IMR-90 (cell line): ENCODE measurements at regions not wholly inside any gene's neighbourhood (a gene's known extent, or its start where the extent isn't known, plus 50 kb on each side); places are given as distances from the start of the nearest gene placed in this dataset.

Source experiments
- ATAC-seq: fragments of 200-7000 bp; cut with Tn5 transposase; 2 replicates; pipeline ENCODE4 v1.9.1; 2020; ENCODE audit warnings: low read depth, mild to moderate bottlenecking, moderate library complexity
- BruUV-seq: library from RNA; stranded (reverse); fragments of 400-500 nt; replicated peaks from 2 replicates; lab custom pipeline; 2021; lab: Mats Ljungman, UMichigan
- CTCF ChIA-PET: fragments of 300-600 bp; formaldehyde crosslinking; extraction: SDS; loops from one replicate; lab custom pipeline; 2021; ENCODE audit warnings: antibody characterized with exemption; lab: Yijun Ruan, JAX
- POLR2A ChIA-PET: fragments of 300-600 bp; sonication (Branson Sonifier 250); formaldehyde crosslinking; loops from one replicate; lab custom pipeline; 2022; ENCODE audit warnings: antibody characterized with exemption; ENCODE audit not compliant: unreplicated experiment; lab: Charles Lee
- DNase-seq: peaks from one replicate; pipeline ENCODE4 v3.0.0; 2013
- H2AFZ ChIP-seq: replicated peaks from 2 replicates; pipeline ENCODE3; 2013; ENCODE audit warnings: low read length, mild to moderate bottlenecking; ENCODE audit not compliant: poor library complexity
- H2AK5ac ChIP-seq: 2 replicates; pipeline ENCODE4 v1.6.1; 2013; ENCODE audit warnings: low read depth, low read length, inconsistent platforms
- H2AK9ac ChIP-seq: replicated peaks from 2 replicates; pipeline ENCODE3; 2013; ENCODE audit warnings: mild to moderate bottlenecking, low read depth, low read length, moderate library complexity; ENCODE audit not compliant: poor library complexity
- H2BK120ac ChIP-seq: 2 replicates; pipeline ENCODE4 v1.6.1; 2013; ENCODE audit warnings: low read depth, low read length, inconsistent platforms
- H2BK15ac ChIP-seq: 3 replicates; pipeline ENCODE4 v1.6.1; 2013; ENCODE audit warnings: low read depth, low read length, inconsistent platforms
- H2BK20ac ChIP-seq: 2 replicates; pipeline ENCODE4 v1.6.1; 2013; ENCODE audit warnings: low read depth, mild to moderate bottlenecking, inconsistent platforms, low read length, moderate library complexity
- H2BK5ac ChIP-seq: 2 replicates; pipeline ENCODE4 v1.6.1; 2013; ENCODE audit warnings: mild to moderate bottlenecking, low read depth, low read length, inconsistent platforms; ENCODE audit not compliant: poor library complexity, severe bottlenecking
- H3K14ac ChIP-seq: replicated peaks from 2 replicates; pipeline ENCODE4 v1.6.1; 2013; ENCODE audit warnings: low read depth, low read length, inconsistent platforms
- H3K18ac ChIP-seq: 2 replicates; pipeline ENCODE4 v1.6.1; 2013; ENCODE audit warnings: low read depth, low read length, control low read depth
- H3K23ac ChIP-seq: 2 replicates; pipeline ENCODE4 v1.6.1; 2013; ENCODE audit warnings: low read depth, low read length, inconsistent platforms
- H3K27ac ChIP-seq: 2 replicates; pipeline ENCODE4 v1.5.1; 2013; ENCODE audit warnings: mild to moderate bottlenecking, control low read depth, low read length; ENCODE audit not compliant: insufficient read depth
- H3K27me3 ChIP-seq: 2 replicates; pipeline ENCODE4 v1.6.1; 2013; ENCODE audit warnings: low read length; ENCODE audit not compliant: control insufficient read depth, insufficient read depth
- H3K36me3 ChIP-seq: 2 replicates; pipeline ENCODE4 v1.6.1; 2013; ENCODE audit warnings: low read length, mixed read lengths; ENCODE audit not compliant: control insufficient read depth, insufficient read depth
- H3K4ac ChIP-seq: 2 replicates; pipeline ENCODE4 v1.6.1; 2013; ENCODE audit warnings: low read depth, low read length, inconsistent platforms
- H3K4me1 ChIP-seq: 2 replicates; pipeline ENCODE4 v1.6.1; 2013; ENCODE audit warnings: low read length, mixed read lengths; ENCODE audit not compliant: control insufficient read depth, insufficient read depth
- H3K4me2 ChIP-seq: 2 replicates; pipeline ENCODE4 v1.6.1; 2013; ENCODE audit warnings: low read depth, mild to moderate bottlenecking, control low read depth, low read length, moderate library complexity
- H3K4me3 ChIP-seq: 2 replicates; pipeline ENCODE4 v1.5.1; 2013; ENCODE audit warnings: low read depth, mild to moderate bottlenecking, control low read depth, low read length, moderate library complexity; ENCODE audit not compliant: insufficient read depth
- H3K56ac ChIP-seq: 2 replicates; pipeline ENCODE4 v1.6.1; 2013; ENCODE audit warnings: low read length, inconsistent platforms; ENCODE audit not compliant: insufficient read depth; ENCODE audit errors: extremely low read depth
- H3K79me1 ChIP-seq, 2 experiments: 2 replicates each; pipeline ENCODE4 v1.6.1; 2013; ENCODE audit warnings: low read length in 2 of 2, inconsistent platforms in 1 of 2, low read depth in 1 of 2
- H3K9ac ChIP-seq: 2 replicates; pipeline ENCODE4 v1.6.1; 2013; ENCODE audit warnings: low read depth, low read length, control low read depth
- H3K9me1 ChIP-seq: 2 replicates; pipeline ENCODE4 v1.6.1; 2013; ENCODE audit warnings: low read length, inconsistent platforms; ENCODE audit not compliant: insufficient read depth
- H3K9me3 ChIP-seq: 2 replicates; pipeline ENCODE4 v1.6.1; 2013; ENCODE audit warnings: low read length; ENCODE audit not compliant: control insufficient read depth, insufficient read depth
- H4K20me1 ChIP-seq: 2 replicates; pipeline ENCODE4 v1.6.1; 2013; ENCODE audit warnings: low read length, inconsistent platforms; ENCODE audit not compliant: insufficient read depth
- H4K5ac ChIP-seq: 2 replicates; pipeline ENCODE4 v1.6.1; 2013; ENCODE audit warnings: mild to moderate bottlenecking, low read depth, low read length, control low read depth
- H4K8ac ChIP-seq, 2 experiments: 2 replicates each; pipeline ENCODE4 v1.6.1; 2013; ENCODE audit warnings: low read depth in 2 of 2, low read length in 2 of 2, control low read depth in 1 of 2, inconsistent platforms in 1 of 2
- H4K91ac ChIP-seq: 2 replicates; pipeline ENCODE4 v1.6.1; 2013; ENCODE audit warnings: low read depth, low read length, inconsistent platforms; ENCODE audit not compliant: insufficient read depth
- BHLHE40 ChIP-seq: fragments of 150-350 bp; IDR thresholded peaks from 2 replicates; pipeline ENCODE4 v1.6.1; 2016; ENCODE audit warnings: mild to moderate bottlenecking, low read depth, low read length
- CEBPB ChIP-seq: IDR thresholded peaks from 2 replicates; pipeline ENCODE4 v1.6.1; 2012; ENCODE audit warnings: low read depth, low read length, improper control_type of control experiment
- CHD1 ChIP-seq: IDR thresholded peaks from 2 replicates; pipeline ENCODE4 v1.6.1; 2012; ENCODE audit warnings: low read depth, low read length, improper control_type of control experiment
- FOS ChIP-seq: fragments of 150-350 bp; IDR thresholded peaks from 2 replicates; pipeline ENCODE4 v1.6.1; 2016; ENCODE audit warnings: low read depth, low read length
- MAFK ChIP-seq: IDR thresholded peaks from 2 replicates; pipeline ENCODE4 v1.6.1; 2012; ENCODE audit warnings: low read depth, low read length, improper control_type of control experiment
- MAZ ChIP-seq: IDR thresholded peaks from 2 replicates; pipeline ENCODE4 v1.6.1; 2012; ENCODE audit warnings: low read depth, mild to moderate bottlenecking, low read length, improper control_type of control experiment, moderate library complexity, borderline replicate concordance
- MXI1 ChIP-seq: IDR thresholded peaks from 2 replicates; pipeline ENCODE4 v1.6.1; 2012; ENCODE audit warnings: low read depth, mild to moderate bottlenecking, low read length, moderate library complexity, borderline replicate concordance
- NFE2L2 ChIP-seq: fragments of 150-350 bp; IDR thresholded peaks from 2 replicates; pipeline ENCODE4 v1.6.1; 2016; ENCODE audit warnings: low read depth, mild to moderate bottlenecking, low read length
- POLR2A ChIP-seq: IDR thresholded peaks from 2 replicates; pipeline ENCODE4 v1.6.1; 2012; ENCODE audit warnings: mild to moderate bottlenecking, low read depth, low read length
- RAD21 ChIP-seq: IDR thresholded peaks from 2 replicates; pipeline ENCODE4 v1.6.1; 2012; ENCODE audit warnings: low read length, improper control_type of control experiment
- RCOR1 ChIP-seq: IDR thresholded peaks from 2 replicates; pipeline ENCODE4 v1.6.1; 2012; ENCODE audit warnings: mild to moderate bottlenecking, low read length, improper control_type of control experiment; ENCODE audit not compliant: insufficient replicate concordance
- RFX5 ChIP-seq: IDR thresholded peaks from 2 replicates; pipeline ENCODE4 v1.8.0; 2012; ENCODE audit warnings: low read depth, mild to moderate bottlenecking, low read length, moderate library complexity
- SMC3 ChIP-seq: fragments of 150-350 bp; IDR thresholded peaks from 2 replicates; pipeline ENCODE4 v1.6.1; 2016; ENCODE audit warnings: low read depth, mild to moderate bottlenecking, antibody characterized with exemption, low read length, moderate library complexity
- WGBS, 2 experiments: methylation state at CpG; one replicate each; pipeline versions ENCODE4 v1.1.5 to v1.1.7; 2013; ENCODE audit warnings: missing lambda C conversion rate in 2 of 2; ENCODE audit not compliant: insufficient read length in 1 of 2; ENCODE audit errors: extremely low coverage in 2 of 2; 5-methylcytosine and 5-hydroxymethylcytosine counted together
- dilution Hi-C: fragments of 300-500 bp; cut with HindIII; formaldehyde crosslinking; loops from one replicate; pipeline ENCODE4 v1.14.3; 2018; ENCODE audit warnings: low sequenced_read_pairs; ENCODE audit not compliant: unreplicated experiment
- in situ Hi-C: fragments of 300-500 bp; cut with MboI; formaldehyde crosslinking; loops from 3 replicates; pipeline ENCODE4 v1.14.3; 2019; ENCODE audit warnings: low sequenced_read_pairs, inconsistent platforms, mixed read lengths
- intact Hi-C: fragments of 100-400 bp; cut with micrococcal nuclease; formaldehyde crosslinking; loops from 2 replicates; pipeline ENCODE4 v1.10.0; 2022
- TF ChIP-seq, protein P1 (sequence below): conservative IDR thresholded peaks from 2 replicates; pipeline ENCODE4 v1.5.1; 2012; ENCODE audit warnings: mild to moderate bottlenecking, low read depth, low read length, improper control_type of control experiment
- TF ChIP-seq, protein P2 (sequence below): fragments of 150-350 bp; IDR thresholded peaks from 2 replicates; pipeline ENCODE4 v1.6.1; 2016; ENCODE audit warnings: low read depth, mild to moderate bottlenecking, low read length, moderate library complexity, borderline replicate concordance
- TF ChIP-seq, protein P3 (sequence below): fragments of 150-350 bp; IDR thresholded peaks from 2 replicates; pipeline ENCODE4 v1.6.1; 2017; ENCODE audit warnings: mild to moderate bottlenecking, antibody characterized with exemption, low read length, low read depth

DNA sequence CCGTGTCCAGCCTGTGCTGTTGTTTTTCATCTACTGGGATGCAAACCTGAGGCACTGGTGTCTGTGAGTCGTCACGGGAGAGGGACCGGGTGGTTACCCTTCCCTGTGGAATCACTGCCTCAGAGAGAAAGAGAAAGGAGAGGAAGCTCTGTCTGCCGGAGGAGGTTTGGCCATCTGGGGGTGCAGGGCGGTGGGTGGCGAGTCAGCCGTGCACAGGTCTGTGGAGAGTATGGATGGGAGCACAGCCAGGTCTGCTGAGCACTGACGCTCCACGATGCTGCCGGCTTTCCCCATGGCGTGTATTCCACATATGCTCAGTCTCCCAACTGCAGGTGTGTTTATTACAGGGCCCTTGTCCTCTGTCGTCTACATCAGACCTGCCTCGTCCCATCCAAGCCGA lies 395.2 kb upstream of the IRX4 start:
- no peak overlapping the region for H2BK20ac ChIP-seq
- DNase-seq (no peak), ATAC-seq (no peak)
- TF ChIP-seq, protein P1, sequence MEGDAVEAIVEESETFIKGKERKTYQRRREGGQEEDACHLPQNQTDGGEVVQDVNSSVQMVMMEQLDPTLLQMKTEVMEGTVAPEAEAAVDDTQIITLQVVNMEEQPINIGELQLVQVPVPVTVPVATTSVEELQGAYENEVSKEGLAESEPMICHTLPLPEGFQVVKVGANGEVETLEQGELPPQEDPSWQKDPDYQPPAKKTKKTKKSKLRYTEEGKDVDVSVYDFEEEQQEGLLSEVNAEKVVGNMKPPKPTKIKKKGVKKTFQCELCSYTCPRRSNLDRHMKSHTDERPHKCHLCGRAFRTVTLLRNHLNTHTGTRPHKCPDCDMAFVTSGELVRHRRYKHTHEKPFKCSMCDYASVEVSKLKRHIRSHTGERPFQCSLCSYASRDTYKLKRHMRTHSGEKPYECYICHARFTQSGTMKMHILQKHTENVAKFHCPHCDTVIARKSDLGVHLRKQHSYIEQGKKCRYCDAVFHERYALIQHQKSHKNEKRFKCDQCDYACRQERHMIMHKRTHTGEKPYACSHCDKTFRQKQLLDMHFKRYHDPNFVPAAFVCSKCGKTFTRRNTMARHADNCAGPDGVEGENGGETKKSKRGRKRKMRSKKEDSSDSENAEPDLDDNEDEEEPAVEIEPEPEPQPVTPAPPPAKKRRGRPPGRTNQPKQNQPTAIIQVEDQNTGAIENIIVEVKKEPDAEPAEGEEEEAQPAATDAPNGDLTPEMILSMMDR: no peak
- TF ChIP-seq RAD21 (no peak), CHD1 (no peak), FOS (no peak), POLR2A (no peak), MAFK (no peak), MXI1 (no peak), RCOR1 (no peak), NFE2L2 (no peak), RFX5 (no peak), BHLHE40 (no peak), CEBPB (no peak), SMC3 (no peak), MAZ (no peak)
- TF ChIP-seq, protein P2, sequence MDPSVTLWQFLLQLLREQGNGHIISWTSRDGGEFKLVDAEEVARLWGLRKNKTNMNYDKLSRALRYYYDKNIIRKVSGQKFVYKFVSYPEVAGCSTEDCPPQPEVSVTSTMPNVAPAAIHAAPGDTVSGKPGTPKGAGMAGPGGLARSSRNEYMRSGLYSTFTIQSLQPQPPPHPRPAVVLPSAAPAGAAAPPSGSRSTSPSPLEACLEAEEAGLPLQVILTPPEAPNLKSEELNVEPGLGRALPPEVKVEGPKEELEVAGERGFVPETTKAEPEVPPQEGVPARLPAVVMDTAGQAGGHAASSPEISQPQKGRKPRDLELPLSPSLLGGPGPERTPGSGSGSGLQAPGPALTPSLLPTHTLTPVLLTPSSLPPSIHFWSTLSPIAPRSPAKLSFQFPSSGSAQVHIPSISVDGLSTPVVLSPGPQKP: no peak
- TF ChIP-seq, protein P3, sequence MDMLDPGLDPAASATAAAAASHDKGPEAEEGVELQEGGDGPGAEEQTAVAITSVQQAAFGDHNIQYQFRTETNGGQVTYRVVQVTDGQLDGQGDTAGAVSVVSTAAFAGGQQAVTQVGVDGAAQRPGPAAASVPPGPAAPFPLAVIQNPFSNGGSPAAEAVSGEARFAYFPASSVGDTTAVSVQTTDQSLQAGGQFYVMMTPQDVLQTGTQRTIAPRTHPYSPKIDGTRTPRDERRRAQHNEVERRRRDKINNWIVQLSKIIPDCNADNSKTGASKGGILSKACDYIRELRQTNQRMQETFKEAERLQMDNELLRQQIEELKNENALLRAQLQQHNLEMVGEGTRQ: no peak
- H3K23ac ChIP-seq: no peak overlapping the region
- H2AK9ac ChIP-seq: no peak overlapping the region
- H2BK5ac ChIP-seq: no peak overlapping the region
- no peaks in the 10 kb centered on the region for H3K27me3 ChIP-seq
- no peak overlapping the region for H2BK120ac ChIP-seq
- in situ Hi-C loops: no loop called here
- H3K14ac ChIP-seq: no peak overlapping the region
- no peak overlapping the region for H3K56ac ChIP-seq
- BruUV-seq: no TSS peak
- no peaks in the 10 kb centered on the region for H3K36me3 ChIP-seq
- no peak overlapping the region for H3K4me3 ChIP-seq
- dilution Hi-C loops: no loop called here
- POLR2A ChIA-PET: no interaction called here
- H4K20me1 ChIP-seq: no peaks in the 10 kb centered on the region
- H4K8ac ChIP-seq: no peak overlapping the region
- H3K18ac ChIP-seq: no peak overlapping the region
- H3K9me1 ChIP-seq: no peaks in the 10 kb centered on the region
- no peak overlapping the region for H2AFZ ChIP-seq
- no peak overlapping the region for H3K27ac ChIP-seq
- CTCF ChIA-PET: no interaction called here
- H4K91ac ChIP-seq: no peak overlapping the region
- peaks cover 24% of the 10 kb centered on the region for H3K9me3 ChIP-seq
- H2AK5ac ChIP-seq: no peak overlapping the region
- no peak overlapping the region for H3K4me2 ChIP-seq
- H3K79me1 ChIP-seq: no peaks in the 10 kb centered on the region
- H3K4ac ChIP-seq: no peak overlapping the region
- no peak overlapping the region for H3K9ac ChIP-seq
- H4K5ac ChIP-seq: no peak overlapping the region
- 56% methylated on average over 3 of the region's 15 CpGs; no CpG with 5 or more reads in 1 of the 2 experiments for WGBS, 2 experiments
- intact Hi-C loops: no loop called here
- no peak overlapping the region for H2BK15ac ChIP-seq
- no peaks in the 10 kb centered on the region for H3K4me1 ChIP-seq
